IPS DF 19.7 (cell line): ENCODE measurements at regions not wholly inside any gene's neighbourhood (a gene's known extent, or its start where the extent isn't known, plus 50 kb on each side); places are given as distances from the start of the nearest gene placed in this dataset.
"Not testable (repeated sequence)": the region's sequence is repeated elsewhere in the genome, so short reads cannot be mapped to it uniquely, and the experiment has no call there.

Experiments
- DNase-seq: peaks from one replicate; pipeline ENCODE4 v3.0.0-alpha.2; 2013; ENCODE audit warnings: low read depth, low spot score

DNA sequence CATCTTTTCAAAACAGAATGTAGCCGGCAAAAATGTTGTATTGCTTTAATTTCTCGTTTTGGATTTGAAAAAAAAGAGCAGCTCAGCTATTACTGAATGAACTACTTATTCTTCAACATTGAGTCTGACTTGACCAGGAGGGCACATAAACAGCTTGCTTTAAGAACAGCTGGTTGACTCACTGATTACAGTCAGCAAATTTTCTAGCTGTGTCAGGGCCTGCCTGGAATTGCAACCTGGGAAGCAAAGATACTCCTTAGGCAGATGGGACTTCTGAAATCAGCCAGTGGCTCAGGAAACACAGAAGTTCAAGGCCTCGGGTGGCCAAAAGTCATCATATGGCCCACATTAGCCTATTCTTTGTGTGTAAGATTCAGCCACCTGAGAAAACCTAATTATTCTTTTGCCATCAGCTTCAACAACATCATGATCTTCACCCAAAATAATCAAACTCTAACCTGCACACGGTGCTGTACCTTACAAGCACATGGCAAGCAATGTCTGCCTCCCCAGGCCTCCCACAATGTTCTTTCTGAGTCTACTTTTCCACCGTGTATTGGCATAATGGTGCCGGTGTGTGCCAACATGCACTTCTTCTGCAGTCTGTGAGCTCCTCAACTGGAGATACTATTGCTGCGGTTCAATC lies 307.2 kb downstream of the HHIPL2 start:
- DNase-seq = no peak

DNA sequence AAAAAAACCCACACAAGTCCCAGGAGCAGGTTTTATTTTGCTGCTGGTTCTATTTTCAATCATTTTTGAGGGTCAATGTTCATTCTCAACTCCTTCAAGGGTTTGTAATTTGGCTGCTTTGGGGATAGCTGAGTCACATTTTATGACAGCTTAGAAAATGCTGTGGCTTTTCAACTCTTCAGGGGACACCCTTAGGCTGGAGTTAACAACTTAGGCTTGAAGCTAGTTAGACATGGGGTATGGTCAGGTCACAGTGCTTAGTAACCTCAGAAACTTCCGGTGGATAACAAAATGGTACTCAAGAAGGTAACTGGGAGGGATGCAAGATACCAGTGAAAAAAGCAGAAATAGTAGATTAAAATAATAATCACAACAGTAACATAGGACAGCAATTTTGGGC lies 308.8 kb downstream of the HHIPL2 start:
- DNase-seq = no peak

DNA sequence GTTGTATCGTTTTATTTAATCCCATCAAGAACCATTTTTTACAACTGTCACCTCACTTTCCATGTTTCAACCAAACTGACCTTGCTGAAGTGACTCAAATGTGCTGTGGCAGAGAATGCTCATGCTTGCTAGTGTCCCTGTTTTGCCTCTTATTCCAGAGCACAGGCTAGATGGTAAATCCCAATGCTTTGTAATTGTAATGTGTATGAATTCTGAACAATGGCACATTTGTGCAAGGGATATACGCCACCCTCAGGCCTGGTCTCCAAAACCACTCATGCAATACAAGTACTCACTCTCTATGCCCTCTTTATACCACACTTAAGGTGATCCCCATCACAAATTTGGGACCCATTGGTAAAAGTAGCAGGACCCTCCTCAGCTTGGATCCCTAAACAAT lies 313.6 kb downstream of the HHIPL2 start:
- no peak for DNase-seq

DNA sequence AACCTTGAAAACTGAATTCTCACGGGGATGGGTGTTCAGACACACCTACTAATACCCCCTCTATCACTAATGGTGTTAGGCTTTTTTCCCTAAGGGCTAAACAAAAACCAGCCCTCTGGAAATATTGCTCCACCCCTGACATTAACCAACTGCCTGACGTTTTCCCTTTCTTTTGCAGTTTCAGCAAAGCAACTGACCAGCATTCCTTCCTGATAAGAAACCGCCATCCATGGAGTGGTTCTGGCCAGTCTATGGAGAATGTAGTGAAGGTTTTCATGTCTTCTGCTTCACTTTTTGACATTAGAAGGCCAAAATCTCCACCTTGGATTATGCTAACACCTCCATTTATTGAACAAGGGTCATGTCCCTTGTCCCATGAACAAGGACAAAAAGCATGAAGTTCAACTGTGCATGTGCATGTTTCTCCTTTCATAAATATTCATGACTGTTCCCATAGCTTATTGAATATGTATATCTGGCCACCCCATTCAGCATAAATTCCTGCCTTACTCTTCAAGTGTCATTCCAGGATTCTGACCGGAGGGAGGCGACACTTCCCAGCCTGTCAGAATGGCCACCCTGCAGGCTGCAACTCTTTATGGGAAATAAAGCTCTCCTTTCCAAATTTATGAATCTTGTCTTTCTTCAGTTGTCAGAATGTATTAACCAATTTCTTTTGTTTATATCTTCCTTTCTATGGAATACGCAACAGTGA lies 314.3 kb downstream of the HHIPL2 start:
- DNase-seq = no peak

DNA sequence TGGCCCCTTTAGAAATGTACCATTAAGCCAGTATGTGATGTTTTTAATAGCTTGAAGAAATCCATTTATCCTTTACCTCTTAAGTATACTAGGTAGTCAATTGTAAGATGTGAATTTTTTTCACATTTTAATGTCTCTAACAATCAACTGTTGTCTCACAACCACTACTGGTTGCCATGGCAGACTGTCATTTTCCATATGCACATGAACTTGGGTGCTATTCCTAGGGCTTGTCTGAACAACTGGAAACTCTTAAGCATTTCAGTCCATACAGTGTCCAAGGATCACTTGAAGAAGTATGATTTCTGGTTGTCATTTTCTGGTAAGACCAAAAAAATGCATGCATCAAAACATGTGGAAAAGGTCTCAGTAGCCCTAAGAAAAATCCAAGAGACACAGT lies 315.1 kb downstream of the HHIPL2 start:
- DNase-seq = no peak

DNA sequence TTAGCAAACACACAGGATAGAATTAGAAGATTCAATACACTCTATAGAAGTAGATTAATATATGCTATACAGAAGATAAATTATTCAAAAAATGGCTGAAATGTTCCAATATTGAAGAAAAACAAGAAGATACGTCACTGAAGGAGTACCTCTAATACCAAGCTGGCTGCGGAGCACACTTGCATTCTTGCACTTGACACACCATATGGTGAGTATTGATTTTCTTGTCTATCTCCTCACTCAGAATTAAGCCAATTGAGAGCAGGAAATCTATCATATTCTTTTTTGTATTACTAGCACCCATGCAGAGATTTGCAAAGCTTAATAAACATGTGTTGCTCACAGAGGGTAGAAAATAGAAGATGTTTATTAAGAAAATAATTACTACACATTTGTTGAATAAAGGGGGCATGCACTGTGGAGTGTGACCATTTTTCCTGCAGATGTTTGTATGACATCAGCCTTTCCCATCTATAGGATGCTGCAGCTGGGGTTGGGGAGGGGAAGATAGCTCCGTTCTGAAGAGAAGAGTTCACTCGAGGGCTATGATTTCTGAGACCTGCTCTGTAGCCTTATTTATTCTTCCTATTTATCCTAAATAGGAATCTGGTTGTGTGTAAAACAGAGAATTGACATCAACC lies 318.1 kb downstream of the HHIPL2 start:
- DNase-seq = no peak

DNA sequence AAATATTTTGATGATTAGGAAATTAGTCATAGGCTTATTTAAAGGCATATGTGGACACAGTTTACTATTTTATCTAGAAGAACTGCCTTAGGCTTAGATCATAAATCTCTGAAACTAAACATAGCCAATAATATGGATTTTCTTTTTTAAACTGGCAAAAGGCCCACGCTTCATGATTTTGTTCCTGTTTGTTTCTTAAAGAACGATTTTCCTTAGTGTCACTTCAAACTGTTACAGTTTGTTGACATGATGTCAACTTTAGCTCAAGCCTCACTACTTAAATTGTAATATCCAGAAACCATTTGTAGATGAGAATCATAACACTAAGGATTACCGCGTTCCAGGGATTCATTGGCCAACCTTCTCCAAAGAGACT lies 322.6 kb downstream of the HHIPL2 start:
- DNase-seq = no peak

DNA sequence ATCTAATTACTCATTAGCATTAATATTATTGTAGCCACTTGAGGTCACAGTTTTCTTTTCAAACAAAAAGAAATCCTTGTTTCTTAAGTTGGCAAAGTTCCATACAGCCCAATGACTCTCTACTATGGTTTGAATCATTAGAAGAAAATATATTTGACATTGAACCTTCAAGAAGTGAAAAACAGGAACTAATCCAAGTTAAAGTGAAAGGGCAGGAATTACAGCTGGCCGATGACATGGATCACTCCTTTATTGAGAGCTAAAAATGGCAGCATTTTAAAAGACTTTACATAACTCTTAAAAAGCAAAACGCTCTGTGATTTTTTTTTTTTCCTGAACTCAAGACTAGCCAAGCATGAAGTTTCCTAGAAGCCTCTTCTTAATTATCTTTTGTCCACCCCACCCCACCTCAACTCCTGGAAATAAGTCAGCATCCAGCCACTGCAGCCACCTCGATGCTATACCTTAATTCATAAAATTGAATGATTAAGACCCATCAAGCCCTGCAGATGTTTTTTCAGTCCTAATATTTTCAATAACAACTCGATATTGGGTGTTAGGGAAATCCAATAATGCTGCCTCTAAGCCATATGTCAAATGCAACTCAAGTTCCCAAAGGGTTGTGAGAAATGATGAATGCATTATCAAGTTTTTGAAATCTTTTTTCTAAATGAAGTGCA lies 323.1 kb downstream of the HHIPL2 start:
- DNase-seq = no peak

DNA sequence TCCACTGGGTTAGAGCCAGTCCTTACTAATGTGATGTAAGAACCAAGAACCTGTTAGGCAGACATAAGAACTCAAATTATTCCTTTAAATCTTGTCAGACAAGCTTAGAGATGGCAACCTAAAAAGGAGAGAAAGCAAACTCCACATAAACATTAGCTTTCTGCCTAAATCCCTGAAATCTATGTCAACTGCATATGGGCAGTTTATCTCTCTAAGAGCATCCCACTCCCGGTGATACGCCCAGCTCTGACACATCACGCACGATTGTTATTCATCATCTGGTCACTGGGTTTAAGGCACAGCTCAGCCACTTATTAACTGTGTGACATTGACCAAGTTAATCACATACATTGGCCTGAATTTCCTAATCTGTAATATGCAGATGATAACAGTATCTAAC lies 323.7 kb downstream of the HHIPL2 start:
- DNase-seq = no peak

DNA sequence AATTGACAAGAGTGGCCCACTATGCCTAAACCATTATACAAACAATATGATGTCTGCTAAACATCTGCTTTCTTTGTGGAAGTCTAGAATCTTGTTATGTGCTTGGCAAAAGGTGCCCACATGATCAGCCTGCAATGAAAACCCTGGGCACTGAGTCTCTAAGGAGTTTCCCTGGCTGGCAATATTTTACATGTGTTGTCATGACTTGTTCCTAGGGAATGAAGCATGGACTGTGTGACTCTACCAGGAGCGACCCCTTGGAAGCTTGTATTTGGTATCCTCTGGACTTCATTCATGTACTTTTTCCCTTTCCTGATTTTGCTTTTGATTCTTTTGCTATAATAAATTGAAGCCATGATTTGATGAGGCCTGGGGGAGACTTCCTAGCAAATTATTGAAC lies 324.9 kb downstream of the HHIPL2 start:
- DNase-seq = no peak

DNA sequence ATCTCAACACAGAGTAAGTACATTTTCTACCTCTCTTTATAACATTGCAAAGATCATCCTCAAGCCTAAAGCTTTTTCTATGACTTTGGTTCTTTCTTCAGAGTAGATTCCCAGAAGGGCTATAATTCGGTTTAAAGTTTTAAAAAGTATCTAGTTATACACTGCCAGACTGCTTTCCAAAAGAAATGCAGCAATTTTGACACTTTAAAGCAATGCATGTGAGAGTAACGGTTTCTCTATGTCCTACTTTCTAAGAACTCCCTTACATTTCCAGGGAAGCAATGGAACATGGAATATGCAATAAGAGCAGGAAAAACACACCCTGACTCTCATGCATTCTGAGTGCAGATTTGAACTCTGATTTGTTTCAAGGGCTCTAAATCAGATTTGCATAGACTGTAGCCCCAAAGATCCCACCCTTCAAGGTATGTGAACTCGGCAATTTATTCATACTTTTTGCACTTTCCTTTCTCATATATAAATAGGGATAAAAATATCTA lies 331.6 kb downstream of the HHIPL2 start:
- DNase-seq = no peak

DNA sequence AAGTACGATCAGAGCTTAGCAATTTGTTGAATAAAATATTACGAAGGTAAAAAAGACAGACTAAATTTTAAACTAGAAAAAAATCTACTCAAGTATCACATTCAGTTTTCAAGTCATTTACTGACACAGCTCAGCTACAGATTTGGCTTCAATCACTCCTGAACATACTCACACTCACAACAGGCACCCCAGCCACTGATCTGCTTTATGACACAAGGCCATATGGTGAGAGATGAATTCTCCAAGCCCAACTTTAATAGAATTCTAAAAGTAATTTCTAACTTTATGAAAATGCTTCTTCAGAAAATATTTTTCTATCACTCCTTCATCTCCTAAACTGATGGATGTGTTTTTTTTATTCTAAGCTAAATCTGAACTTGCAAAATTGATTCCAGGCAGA lies 337.1 kb downstream of the HHIPL2 start:
- DNase-seq = no peak

DNA sequence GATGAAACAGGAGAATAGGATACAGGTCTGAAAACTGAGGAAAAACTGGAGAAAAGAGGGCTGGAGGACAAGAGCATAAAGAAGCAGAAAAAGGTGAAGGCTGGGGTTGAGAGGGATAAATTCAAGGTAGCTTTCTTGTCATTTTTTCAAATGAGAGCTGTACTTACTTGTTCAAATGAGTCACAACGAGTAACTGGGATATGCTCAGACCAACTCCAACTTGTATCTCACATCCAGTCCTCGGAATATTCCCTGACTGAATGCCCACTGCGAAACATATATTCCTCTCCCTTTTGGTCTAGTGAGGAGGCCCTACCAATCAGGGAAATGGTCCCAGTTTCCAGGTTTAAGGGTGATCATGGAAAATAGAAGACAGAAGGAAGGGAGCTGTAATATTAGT lies 343.4 kb downstream of the HHIPL2 start:
- no peak for DNase-seq

DNA sequence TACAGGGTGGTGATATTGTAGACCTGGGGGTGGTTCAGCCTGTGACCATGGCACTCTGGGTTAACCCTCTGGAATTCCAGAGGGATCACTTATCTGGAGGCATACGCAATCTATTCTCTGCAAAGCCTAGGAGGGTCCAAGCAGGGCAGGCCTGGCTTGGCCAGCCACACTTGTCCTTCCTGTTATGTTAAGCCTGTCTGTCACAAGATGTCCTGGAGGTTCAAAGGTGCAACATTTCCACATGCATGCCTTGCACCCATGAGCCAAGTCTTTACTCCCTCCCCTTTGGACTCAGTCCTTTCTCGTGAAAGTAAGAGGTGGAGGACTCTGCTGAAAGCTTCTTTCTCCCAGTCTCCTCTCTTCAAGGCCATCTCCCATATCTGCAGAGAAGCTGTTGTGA lies 345.1 kb downstream of the HHIPL2 start:
- no peak for DNase-seq

DNA sequence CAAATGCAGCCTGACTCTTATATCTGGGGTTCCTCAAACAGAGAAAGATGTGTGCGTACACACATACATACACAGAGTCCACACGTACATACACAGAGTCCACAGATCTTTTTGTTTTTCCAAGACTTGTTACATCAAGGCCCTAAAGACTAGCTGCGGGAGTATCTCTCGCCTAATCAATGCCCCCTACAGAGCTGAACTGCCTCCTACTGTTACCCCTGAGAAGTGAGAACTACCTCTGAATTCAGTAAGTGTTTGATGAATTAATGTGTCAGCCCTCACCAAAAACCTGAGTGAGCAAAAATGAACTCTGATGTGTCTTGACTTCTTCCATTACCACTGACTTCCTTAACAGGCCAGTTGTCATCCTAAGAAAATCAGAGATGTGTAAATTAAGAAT lies 351.2 kb downstream of the HHIPL2 start:
- DNase-seq = no peak

DNA sequence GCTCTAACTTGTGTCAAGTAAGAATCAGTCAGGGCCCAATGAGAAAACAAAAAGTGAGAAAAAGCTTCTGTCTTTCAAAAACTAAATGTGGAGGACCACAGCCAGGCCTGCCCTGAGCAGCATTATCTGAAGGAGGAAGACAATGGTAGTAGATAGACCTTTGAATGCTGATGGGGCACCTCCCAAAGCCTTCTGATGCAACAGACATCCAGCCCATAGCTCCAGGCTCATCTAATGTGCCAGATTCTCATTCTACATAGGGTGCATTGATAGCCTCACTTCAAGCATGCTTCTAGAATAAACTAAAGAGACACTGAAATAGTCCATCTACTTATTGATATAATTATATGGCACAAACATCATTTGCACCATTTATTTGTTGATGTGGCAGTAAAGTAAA lies 351.6 kb downstream of the HHIPL2 start:
- no peak for DNase-seq

DNA sequence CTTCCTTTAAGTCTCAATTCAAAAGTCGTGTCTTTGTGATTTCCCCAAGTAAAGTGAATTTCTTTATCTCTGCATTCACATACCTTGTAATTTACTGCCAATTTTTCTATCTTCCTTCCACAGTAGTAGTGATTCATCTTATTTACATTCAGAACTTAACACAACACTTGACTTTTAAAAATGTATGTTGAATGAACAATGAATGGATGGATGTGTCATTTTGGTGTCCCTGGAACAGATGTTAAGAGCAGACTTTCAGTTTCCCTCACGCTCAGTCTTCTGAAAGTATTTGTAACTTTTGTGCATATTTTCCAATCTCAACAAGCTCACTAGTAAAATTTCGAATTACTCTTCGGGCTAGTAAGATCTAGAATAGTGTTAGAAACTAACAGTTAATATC lies 352.0 kb downstream of the HHIPL2 start:
- no peak for DNase-seq

DNA sequence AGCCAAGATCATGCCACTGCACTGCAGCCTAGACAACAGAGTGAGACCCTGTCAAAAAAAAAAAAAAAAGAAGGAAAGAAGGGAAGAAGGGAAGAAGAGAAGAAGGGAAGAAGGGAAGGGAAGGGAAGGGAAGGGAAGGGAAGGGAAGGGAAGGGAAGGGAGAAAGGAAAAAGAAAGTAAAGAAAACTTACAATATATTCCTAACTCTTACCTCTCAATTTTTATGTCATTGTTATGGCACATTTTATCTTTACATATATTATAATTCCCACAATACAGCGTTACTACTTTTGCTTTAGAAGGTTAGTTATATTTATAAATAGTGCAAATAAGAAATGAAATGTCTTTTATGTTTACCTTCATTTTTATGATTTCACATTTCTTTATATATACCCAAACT lies 358.7 kb downstream of the HHIPL2 start:
- DNase-seq = no peak

DNA sequence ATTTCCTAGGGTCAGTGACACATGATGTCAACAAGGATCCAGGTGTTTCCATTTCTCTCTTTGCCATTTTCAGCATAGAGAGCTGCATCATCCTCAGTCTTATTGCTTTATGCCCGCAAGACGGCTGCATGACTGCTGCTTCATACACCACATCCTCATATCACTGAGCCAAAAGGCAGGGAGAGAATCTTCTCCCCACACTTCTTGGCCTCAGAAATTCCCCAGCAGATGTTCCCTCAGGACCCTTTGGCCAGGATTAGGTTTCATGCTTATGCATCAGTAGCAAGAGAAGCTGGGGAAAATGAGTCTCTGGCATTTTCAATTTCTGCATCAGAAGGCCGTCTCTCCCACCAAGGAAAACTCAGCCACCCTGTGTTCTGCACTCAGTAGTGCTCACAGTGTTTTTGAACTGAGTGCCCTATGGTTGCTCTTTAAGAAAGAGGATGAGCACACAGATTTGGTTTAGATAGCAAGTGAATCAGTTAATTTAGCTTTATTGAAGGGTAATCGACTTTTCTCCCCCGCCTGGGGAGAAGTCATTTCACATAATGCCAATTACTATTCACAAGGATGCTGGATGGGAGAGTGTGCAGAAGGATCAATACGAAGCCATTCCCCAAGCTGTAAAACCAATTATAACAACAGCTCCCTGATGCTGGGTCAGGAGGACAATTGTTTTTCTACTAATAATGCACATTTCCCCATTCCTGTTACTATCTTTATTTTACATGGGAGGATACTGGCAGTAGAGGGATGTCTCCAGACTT lies 360.2 kb downstream of the HHIPL2 start:
- DNase-seq = no peak

DNA sequence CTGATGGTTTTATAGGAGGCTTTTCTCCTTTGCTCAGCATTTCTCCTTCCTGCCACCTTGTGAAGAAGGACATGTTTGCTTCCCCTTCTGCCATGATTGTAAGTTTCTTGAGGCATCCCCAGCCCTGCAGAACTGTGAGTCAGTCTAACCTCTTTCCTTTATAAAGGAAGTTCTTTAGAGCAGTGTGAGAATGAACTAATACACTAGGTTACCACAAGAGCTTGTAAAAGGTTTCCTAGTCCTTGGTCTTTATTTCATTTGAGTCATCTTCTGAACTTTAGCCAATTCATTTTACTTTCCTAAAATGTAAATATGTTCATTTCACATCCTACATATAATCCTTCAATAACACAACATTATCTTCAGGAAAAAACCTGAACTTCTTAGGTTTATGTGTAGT lies 365.3 kb downstream of the HHIPL2 start:
- no peak for DNase-seq

DNA sequence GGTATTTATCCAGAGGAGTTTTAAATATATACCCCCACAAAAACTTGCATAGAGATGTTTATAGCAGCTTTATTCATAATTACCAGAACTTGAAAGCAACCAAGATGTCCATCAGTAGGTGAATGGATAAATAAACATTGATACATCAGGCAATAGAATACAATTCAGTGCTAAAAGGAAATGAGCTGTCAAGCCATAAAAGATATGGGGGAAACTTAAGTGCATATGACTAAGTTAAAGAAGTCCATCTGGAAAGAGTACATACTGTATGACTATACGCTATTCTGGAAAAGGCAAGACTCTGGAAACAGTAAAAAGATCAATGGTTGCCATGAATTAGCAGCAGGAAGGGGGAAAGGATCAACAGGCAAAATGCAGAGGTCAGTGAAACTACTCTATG lies 366.7 kb downstream of the HHIPL2 start:
- no peak for DNase-seq

DNA sequence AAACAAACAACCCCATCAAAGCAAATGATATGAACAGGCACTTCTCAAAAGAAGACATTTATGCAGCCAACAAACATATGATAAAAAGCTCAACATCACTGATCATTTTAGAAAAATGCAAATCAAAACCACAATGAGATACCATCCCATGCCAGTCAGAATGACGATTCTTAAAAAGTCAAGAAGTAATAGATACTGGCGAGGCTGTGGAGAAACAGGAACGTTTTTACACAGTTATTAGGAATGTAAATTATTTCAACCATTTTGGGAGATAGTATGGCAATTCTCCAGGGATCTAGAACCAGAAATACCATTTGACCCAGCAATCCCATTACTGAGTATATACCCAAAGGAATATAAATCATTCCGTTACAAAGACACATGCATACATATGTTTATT lies 370.4 kb downstream of the HHIPL2 start:
- DNase-seq = not testable (repeated sequence)
